GM19328 (cell line): ENCODE measurements at regions not wholly inside any gene's neighbourhood (a gene's known extent, or its start where the extent isn't known, plus 50 kb on each side); places are given as distances from the start of the nearest gene placed in this dataset.

Experiments used
- ATAC-seq: cut with Tn5 transposase; IDR thresholded peaks from one replicate; pipeline ENCODE4 v1.9.1; 2021; ENCODE audit warnings: mild to moderate bottlenecking, moderate library complexity; ENCODE audit not compliant: unreplicated experiment

- no peak for ATAC-seq
Measured at GRCh38 chr12:75908961-75909605, 122.5 kb downstream of the PHLDA1 start.

- no peak for ATAC-seq
Measured at GRCh38 chr12:75905922-75906321, 125.7 kb downstream of the PHLDA1 start.

GRCh38 chr12:75900781-75901254 is 130.8 kb downstream of the PHLDA1 start:
- ATAC-seq, result no peak

- ATAC-seq, result no peak
Measured at GRCh38 chr12:75900226-75900625, 131.3 kb downstream of the PHLDA1 start.

GRCh38 chr12:75894965-75895754 is 136.4 kb downstream of the PHLDA1 start:
- no peak for ATAC-seq

- ATAC-seq, result no peak
Measured at GRCh38 chr12:75893765-75894164, 137.8 kb downstream of the PHLDA1 start.

GRCh38 chr12:75892731-75893408 is 138.7 kb downstream of the PHLDA1 start:
- no peak for ATAC-seq

GRCh38 chr12:75891072-75891471 is 140.5 kb downstream of the PHLDA1 start:
- no peak for ATAC-seq

GRCh38 chr12:75890660-75891059 is 140.9 kb downstream of the PHLDA1 start:
- no peak for ATAC-seq

GRCh38 chr12:75890141-75890540 is 141.4 kb downstream of the PHLDA1 start:
- no peak for ATAC-seq

- no peak for ATAC-seq
Measured at GRCh38 chr12:75888874-75889613, 142.5 kb downstream of the PHLDA1 start.

- ATAC-seq, result no peak
Measured at GRCh38 chr12:75888399-75888798, 143.2 kb downstream of the PHLDA1 start.

- no peak for ATAC-seq
Measured at GRCh38 chr12:75887979-75888378, 143.6 kb downstream of the PHLDA1 start.

GRCh38 chr12:75884465-75884985 is 147.1 kb downstream of the PHLDA1 start:
- ATAC-seq, result no peak

- ATAC-seq, result no peak
Measured at GRCh38 chr12:75883241-75883640, 148.3 kb downstream of the PHLDA1 start.

GRCh38 chr12:75882421-75882820 is 149.2 kb downstream of the PHLDA1 start:
- ATAC-seq, result no peak

GRCh38 chr12:75881920-75882319 is 149.7 kb downstream of the PHLDA1 start:
- no peak for ATAC-seq

GRCh38 chr12:75877763-75878621 is 153.6 kb downstream of the PHLDA1 start:
- ATAC-seq, result no peak

- no peak for ATAC-seq
Measured at GRCh38 chr12:75876832-75877762, 154.5 kb downstream of the PHLDA1 start.
